ENCODE measurements at regions not wholly inside any gene's neighbourhood (a gene's known extent, or its start where the extent isn't known, plus 50 kb on each side); places are given as distances from the start of the nearest gene placed in this dataset.

- TF ChIP-seq, protein P1, sequence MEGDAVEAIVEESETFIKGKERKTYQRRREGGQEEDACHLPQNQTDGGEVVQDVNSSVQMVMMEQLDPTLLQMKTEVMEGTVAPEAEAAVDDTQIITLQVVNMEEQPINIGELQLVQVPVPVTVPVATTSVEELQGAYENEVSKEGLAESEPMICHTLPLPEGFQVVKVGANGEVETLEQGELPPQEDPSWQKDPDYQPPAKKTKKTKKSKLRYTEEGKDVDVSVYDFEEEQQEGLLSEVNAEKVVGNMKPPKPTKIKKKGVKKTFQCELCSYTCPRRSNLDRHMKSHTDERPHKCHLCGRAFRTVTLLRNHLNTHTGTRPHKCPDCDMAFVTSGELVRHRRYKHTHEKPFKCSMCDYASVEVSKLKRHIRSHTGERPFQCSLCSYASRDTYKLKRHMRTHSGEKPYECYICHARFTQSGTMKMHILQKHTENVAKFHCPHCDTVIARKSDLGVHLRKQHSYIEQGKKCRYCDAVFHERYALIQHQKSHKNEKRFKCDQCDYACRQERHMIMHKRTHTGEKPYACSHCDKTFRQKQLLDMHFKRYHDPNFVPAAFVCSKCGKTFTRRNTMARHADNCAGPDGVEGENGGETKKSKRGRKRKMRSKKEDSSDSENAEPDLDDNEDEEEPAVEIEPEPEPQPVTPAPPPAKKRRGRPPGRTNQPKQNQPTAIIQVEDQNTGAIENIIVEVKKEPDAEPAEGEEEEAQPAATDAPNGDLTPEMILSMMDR (IDR thresholded peaks at IDR 0.05): no peak
- no peak for TF ChIP-seq POLR2A (IDR thresholded peaks at IDR 0.05)
Measured at GRCh38 chr6:92684386-92684785, 735.0 kb downstream of the EPHA7 start.

All from upper lobe of left lung (tissue), 4 donors.